Body of pancreas (tissue), 4 donors: ENCODE measurements at regions not wholly inside any gene's neighbourhood (a gene's known extent, or its start where the extent isn't known, plus 50 kb on each side); places are given as distances from the start of the nearest gene placed in this dataset.

Experiments used
- ATAC-seq: fragments of 150-250 bp; one replicate; pipeline ENCODE4 v1.9.1; 2016
- DNase-seq, 4 donors: peaks; one replicate each; pipeline ENCODE4 v3.0.0-alpha.2; 2019
- H3K27ac ChIP-seq, 4 donors: fragments of 200-600 bp; sonication (generic); 1 replicate in 3 of 4; 2 replicates in 1 of 4; pipeline versions ENCODE4 v1.5.1 to v1.6.1; 2016 to 2019; ENCODE audit warnings: mild to moderate bottlenecking in 1 of 4, mixed read lengths in 1 of 4, moderate library complexity in 1 of 4
- H3K27me3 ChIP-seq, 2 donors: fragments of 200-600 bp; sonication (generic); one replicate each; pipeline ENCODE4 v1.6.0; 2016; ENCODE audit warnings: mild to moderate bottlenecking in 1 of 2
- H3K36me3 ChIP-seq, 2 donors: fragments of 200-600 bp; sonication (generic); replicated peaks in 1 of 2; 2 replicates each; pipeline ENCODE4 v1.5.1; 2016; ENCODE audit warnings: low read depth in 2 of 2; ENCODE audit not compliant: insufficient read depth in 1 of 2
- H3K4me1 ChIP-seq: fragments of 200-600 bp; sonication (generic); one replicate; pipeline ENCODE4 v1.6.0; 2016
- H3K4me3 ChIP-seq, 2 donors: fragments of 200-600 bp; sonication (generic); 1 replicate in 1 of 2; 2 replicates in 1 of 2; pipeline ENCODE4 v1.5.1; 2016 to 2019
- H3K9me3 ChIP-seq, 3 donors: fragments of 200-600 bp; sonication (generic); 1 replicate in 2 of 3; 2 replicates in 1 of 3; pipeline ENCODE4 v1.5.1; 2016
- CTCF ChIP-seq, 7 experiments: fragments of 450-650 bp in 4 of 7; fragments of 200-600 bp in 3 of 7; sonication (generic) in 3 of 7; IDR thresholded peaks; one replicate each; pipeline ENCODE4 v1.5.1; 2016 to 2019; ENCODE audit warnings: antibody characterized with exemption in 7 of 7
- POLR2A ChIP-seq, 3 donors: fragments of 450-650 bp; IDR thresholded peaks; one replicate each; pipeline ENCODE4 v1.6.1; 2016; ENCODE audit warnings: antibody characterized with exemption in 3 of 3, mild to moderate bottlenecking in 2 of 3
- WGBS, 2 donors: methylation state at CpG; one replicate each; pipeline ENCODE4 v1.1.5; 2017; 5-methylcytosine and 5-hydroxymethylcytosine counted together
- intact Hi-C: fragments of 100-400 bp; cut with DNase I; formaldehyde crosslinking; loops from one replicate; pipeline ENCODE4 v1.15.1; 2023

- Histone ChIP-seq H3K27ac (peak overlapping the region in 3 of 4 donors; percentile 71 to 80 (median 80)), H3K9me3 (no peaks in the 10 kb centered on the region), H3K4me3 (no peak overlapping the region), H3K27me3 (no peaks in the 10 kb centered on the region), H3K36me3 (no peaks in the 10 kb centered on the region), H3K4me1 (peaks cover 31% of the 10 kb centered on the region)
- DNase-seq (no peak), ATAC-seq (no peak)
- TF ChIP-seq POLR2A (IDR thresholded peaks at IDR 0.05) (no peak), CTCF (IDR thresholded peaks at IDR 0.05) (no peak)
- WGBS, 2 donors = 68 to 73% methylated on average over 3 of the region's 3 CpGs
- intact Hi-C loops = no loop called here
These were observed 70.6 kb upstream of the SNRK start for GRCh38 chr3:43215663-43216275.

GRCh38 chr3:43215138-43215537 is 71.2 kb upstream of the SNRK start:
- TF ChIP-seq CTCF (IDR thresholded peaks at IDR 0.05) (no peak), POLR2A (IDR thresholded peaks at IDR 0.05) (no peak)
- Histone ChIP-seq H3K9me3 (no peaks in the 10 kb centered on the region), H3K4me3 (no peak overlapping the region), H3K27ac (peak overlapping the region; percentile 26 to 80 (median 76)), H3K27me3 (no peaks in the 10 kb centered on the region), H3K4me1 (peaks cover 36% of the 10 kb centered on the region), H3K36me3 (no peaks in the 10 kb centered on the region)
- DNase-seq = no peak
- ATAC-seq = no peak
- WGBS, 2 donors = 87 to 90% methylated on average over 2 to 3 of the region's 3 CpGs
- intact Hi-C loops = no loop called here

- no peak for TF ChIP-seq CTCF (IDR thresholded peaks at IDR 0.05)
- TF ChIP-seq POLR2A (IDR thresholded peaks at IDR 0.05) = no peak
- H3K27ac ChIP-seq = peak overlapping the region; percentile 26 to 80 (median 76)
- H3K9me3 ChIP-seq = no peaks in the 10 kb centered on the region
- DNase-seq = no peak
- no peaks in the 10 kb centered on the region for H3K27me3 ChIP-seq
- intact Hi-C loops = no loop called here
- ATAC-seq = no peak
- no peaks in the 10 kb centered on the region for H3K36me3 ChIP-seq
- WGBS, 2 donors = 55 to 64% methylated on average over 4 of the region's 4 CpGs
- no peak overlapping the region for H3K4me3 ChIP-seq
- peaks cover 36% of the 10 kb centered on the region for H3K4me1 ChIP-seq
These were observed 71.7 kb upstream of the SNRK start for GRCh38 chr3:43214616-43215015.

- no peaks in the 10 kb centered on the region for H3K27me3 ChIP-seq
- no peaks in the 10 kb centered on the region for H3K36me3 ChIP-seq
- H3K4me3 ChIP-seq = no peak overlapping the region
- 35 to 49% methylated on average over 1 of the region's 1 CpG for WGBS, 2 donors
- intact Hi-C loops = no loop called here
- ATAC-seq = peak; percentile 87
- peaks cover 36% of the 10 kb centered on the region for H3K4me1 ChIP-seq
- TF ChIP-seq POLR2A (IDR thresholded peaks at IDR 0.05) (no peak), CTCF (IDR thresholded peaks at IDR 0.05) (no peak)
- H3K27ac ChIP-seq = peak overlapping the region; percentile 46 to 80 (median 76)
- no peaks in the 10 kb centered on the region for H3K9me3 ChIP-seq
- DNase-seq = peak in 3 of 4 donors; percentile 10 to 38 (median 31)
These were observed 72.7 kb upstream of the SNRK start for GRCh38 chr3:43213631-43214030.
